ENCODE measurements at regions not wholly inside any gene's neighbourhood (a gene's known extent, or its start where the extent isn't known, plus 50 kb on each side); places are given as distances from the start of the nearest gene placed in this dataset.
"Not testable (repeated sequence)": the region's sequence is repeated elsewhere in the genome, so short reads cannot be mapped to it uniquely, and the experiment has no call there.

DNA sequence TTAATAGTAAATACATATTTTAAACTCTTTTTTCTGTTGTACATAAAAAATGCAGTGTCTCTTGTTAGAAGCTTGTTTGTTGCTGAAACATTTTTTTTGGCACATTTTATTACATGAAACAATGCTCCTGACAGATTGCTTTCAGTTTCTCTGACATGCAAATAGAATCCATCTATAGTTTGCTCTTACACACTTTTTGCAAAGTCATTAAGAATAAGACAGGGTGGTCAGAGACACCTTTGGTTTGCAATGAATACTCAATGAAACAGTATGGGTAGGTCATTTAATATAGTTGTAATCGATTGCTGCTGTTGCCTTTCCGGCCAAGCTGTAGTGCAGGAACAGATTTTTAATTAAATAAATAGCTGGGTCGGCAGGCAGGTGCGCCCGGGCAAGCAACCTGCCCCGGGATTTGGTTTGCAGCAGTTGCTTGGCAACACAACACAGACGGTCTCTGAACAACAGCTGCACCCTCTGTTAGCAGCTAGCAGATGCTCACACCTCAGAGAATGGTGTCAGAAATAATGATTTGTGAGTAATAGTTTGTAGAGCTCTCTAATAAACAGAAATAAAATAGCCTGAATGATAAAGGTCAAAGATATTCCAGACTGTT lies 115.7 kb upstream of the CACNA2D1 start:
- DNase-seq = no peak

GRCh38 chr7:82549616-82550285 lies 106.2 kb upstream of the CACNA2D1 start:
- no peak for DNase-seq

- no peak for DNase-seq
Observed at GRCh38 chr7:82548141-82548688, 104.6 kb upstream of the CACNA2D1 start.

DNA sequence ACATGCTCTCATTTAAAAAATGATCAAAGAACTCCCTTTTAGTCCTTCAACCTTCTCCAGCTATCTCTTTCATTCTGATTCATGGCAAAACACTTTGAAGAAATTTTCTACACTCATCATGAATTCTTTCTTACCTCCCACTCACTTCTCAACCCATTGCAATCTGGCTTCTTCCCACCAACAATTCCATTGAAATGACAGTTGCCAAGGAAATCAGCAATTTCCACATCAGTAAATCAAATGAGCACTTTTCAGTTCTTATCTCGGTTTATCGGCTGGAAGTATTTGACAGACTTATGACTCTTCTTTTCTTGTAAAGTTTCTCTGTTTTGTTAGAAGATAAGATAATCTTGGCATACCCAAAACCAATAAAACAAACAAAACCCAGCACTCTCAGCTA lies 99.1 kb upstream of the CACNA2D1 start:
- DNase-seq = no peak

GRCh38 chr7:82539969-82540368 lies 96.4 kb upstream of the CACNA2D1 start:
- DNase-seq = no peak

DNA sequence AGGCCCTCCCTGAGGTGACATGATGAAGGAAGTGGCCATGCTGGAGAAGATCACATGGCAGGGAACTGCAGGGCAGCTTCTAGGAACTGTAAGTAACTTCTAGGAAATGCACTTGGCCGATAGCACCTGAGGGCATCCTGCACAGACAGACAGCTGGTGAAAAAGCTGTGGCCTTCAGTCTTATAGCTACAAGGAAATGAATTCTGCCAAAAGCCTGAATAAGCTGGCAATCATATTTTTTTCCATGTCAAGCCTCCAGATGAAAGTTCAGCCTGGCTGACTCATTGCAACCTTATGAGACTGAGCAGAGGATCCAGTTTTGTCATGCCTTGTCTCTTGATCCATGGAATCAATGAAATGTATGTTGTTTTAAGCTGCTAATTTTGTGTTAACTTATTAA lies 91.1 kb upstream of the CACNA2D1 start:
- DNase-seq = no peak

GRCh38 chr7:82530361-82530760 lies 86.8 kb upstream of the CACNA2D1 start:
- no peak for DNase-seq

- DNase-seq = no peak
Observed at GRCh38 chr7:82528577-82529310, 85.2 kb upstream of the CACNA2D1 start.

DNA sequence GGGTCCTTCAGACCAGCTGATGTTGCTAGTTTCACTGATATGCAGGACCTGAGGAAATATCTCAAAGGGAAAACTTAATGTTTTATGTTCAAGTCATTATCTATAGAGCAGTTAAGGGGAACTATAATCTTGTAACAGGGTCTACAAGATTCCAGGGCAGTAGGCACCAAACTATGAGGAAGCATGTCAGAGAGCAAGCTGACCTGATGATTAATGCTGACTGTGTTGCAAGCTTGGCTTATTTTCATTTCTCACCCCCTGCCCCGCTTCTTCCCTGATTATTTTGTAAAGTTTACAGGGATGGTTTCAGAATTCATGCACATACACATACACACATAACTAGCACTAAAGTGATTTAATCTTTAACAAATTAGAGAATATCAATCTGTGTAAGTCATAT lies 84.3 kb upstream of the CACNA2D1 start:
- DNase-seq = no peak

GRCh38 chr7:82521906-82522445 lies 78.4 kb upstream of the CACNA2D1 start:
- DNase-seq = no peak

DNA sequence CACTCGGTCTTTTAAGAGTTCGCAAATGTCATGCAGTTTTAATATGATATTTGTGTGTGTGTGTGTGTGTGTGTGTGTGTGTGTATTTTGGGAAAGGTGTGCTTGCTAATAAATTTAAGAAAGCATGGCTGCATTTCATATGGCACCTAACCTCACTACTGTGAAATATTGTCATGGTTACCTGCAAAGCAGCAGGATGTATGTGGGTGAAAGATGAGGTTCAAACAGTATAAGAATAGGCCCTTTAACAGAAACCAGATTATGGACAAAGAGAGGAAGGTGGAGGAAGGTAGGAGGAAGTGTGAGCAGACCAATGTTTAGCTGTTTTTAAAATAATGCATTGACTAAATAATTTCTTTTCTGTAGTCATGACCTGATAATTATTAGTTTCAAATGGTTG lies 73.5 kb upstream of the CACNA2D1 start:
- DNase-seq = no peak

DNA sequence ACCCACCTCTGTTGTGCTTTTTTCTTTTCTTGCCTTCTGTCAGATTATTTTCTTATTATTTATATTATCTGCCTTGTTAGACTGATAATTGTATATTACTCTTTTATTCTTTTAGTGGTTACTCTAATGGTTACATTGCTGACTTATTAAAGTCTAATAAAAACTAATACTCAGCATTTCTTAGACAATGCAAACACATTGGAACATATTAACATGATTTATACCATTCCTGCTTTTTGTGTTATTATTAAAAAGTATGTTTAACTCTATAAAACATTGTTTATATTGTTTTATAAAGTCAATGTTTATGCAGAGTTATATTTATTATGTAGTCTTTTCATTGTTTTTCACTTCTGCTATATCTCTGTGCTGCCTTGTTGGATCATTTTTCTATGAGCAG lies 68.0 kb upstream of the CACNA2D1 start:
- no peak for DNase-seq

DNA sequence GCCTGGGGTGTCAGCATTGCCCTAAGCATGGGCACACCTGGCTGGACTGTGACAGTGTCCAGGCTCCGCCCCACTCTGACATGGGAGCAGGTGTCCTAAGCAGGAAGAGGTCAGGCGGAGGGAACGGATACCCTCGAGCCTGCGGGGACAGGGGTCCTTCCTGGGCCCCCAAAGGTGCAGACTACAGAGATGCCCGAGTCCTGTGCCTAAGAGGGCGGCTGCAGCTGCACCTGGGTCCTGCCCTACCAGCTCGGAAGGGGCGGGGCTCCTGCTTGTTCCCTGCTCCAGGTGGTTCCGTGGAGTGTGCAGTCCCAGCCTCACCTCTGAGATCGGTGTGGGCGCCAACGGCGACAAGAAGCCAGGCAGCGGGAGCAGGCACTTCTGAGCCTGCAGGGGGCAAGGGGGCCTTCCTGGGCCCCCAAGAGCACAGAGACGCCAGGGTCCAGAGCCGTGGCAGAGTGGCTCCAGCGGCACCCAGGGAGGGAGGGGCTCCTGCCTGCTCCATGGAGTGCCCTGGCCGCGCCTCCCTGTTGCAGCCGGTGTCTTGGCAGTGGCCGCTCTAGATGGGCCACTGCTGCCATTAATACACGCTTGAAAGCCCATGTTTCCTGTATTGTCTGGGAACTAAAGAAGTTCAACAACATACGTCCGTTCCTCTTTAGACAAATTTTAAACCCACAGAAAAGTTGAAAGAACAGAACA lies 64.5 kb upstream of the CACNA2D1 start:
- DNase-seq = no peak

- DNase-seq = no peak
Observed at GRCh38 chr7:82507365-82507975, 63.9 kb upstream of the CACNA2D1 start.

DNA sequence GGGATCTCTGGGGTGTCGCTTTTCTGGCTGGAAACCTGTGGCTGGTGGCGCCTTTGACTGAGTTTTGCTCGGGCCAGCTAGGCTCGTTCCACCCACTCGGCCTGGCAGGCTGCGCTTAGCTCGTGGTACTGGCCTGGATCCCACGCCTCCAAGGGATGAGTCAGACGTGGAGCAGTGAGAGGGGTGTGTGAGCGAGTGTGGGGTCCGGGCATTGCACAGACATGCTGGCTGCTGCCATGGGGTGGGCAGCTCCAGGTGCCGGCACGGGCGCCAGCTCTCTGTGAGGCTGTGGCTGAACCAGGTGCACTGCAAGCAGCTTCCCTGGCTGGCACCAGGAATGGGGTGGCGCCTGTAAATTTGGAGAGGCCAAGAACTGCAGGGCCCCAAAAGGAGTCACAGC lies 63.1 kb upstream of the CACNA2D1 start:
- DNase-seq = no peak

DNA sequence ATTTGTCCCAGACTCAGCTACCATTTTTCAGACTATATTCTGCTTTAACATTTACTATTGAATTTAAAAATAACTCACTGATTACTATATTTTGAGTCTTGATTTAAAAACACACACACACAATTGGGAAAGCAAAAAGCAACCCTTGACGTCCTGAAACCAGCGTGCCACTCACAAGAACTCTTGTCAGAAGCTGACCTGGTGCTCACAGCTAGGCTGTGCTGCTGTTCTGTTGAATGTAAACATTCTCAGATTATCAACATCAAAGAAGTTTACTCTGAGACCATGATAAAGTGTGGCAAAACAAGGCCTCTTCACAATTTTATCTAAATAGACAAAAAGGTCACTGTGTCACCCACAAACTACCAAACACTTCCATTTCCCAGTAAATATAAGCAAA lies 62.6 kb upstream of the CACNA2D1 start:
- no peak for DNase-seq

- no peak for DNase-seq
Observed at GRCh38 chr7:82501346-82501745, 57.8 kb upstream of the CACNA2D1 start.

DNA sequence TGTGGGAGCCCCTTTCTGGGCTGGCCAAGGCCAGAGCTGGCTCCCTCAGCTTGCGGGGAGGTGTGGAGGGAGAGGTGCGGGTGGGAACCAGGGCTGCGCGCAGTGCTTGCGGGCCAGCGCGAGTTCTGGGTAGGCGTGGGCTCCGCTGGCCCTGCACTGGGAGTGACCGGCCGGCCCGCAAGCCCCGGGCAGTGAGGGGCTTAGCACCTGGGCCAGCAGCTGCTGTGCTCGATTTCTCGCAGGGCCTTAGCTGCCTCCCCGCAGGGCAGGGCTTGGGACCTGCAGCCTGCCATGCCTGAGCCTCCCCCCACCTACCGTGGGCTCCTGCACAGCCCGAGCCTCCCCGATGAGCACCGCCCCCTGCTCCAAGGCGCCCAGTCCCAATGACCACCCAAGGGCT lies 56.0 kb upstream of the CACNA2D1 start:
- not testable (repeated sequence) for DNase-seq

- no peak for DNase-seq
Observed at GRCh38 chr7:82494420-82494819, 50.8 kb upstream of the CACNA2D1 start.
